Adrenal gland (tissue), 9 donors: ENCODE measurements at regions not wholly inside any gene's neighbourhood (a gene's known extent, or its start where the extent isn't known, plus 50 kb on each side); places are given as distances from the start of the nearest gene placed in this dataset.
"Not testable (repeated sequence)": the region's sequence is repeated elsewhere in the genome, so short reads cannot be mapped to it uniquely, and the experiment has no call there.

Experiments
- DNase-seq, 7 donors: peaks; one replicate each; pipeline ENCODE4 v3.0.0-alpha.2; 2019 to 2020
- H3K27ac ChIP-seq, 5 donors: fragments of 200-600 bp; sonication (generic) in 4 of 5; 1 replicate in 3 of 5; 2 replicates in 2 of 5; pipeline versions ENCODE4 v1.5.1 to v1.8.0; 2016 to 2020; ENCODE audit warnings: mild to moderate bottlenecking in 1 of 5
- H3K27me3 ChIP-seq: fragments of 200-600 bp; 2 replicates; pipeline ENCODE4 v1.8.0; 2021
- H3K36me3 ChIP-seq, 2 donors: fragments of 200-600 bp; replicated peaks in 1 of 2; 1 replicate in 1 of 2; 2 replicates in 1 of 2; pipeline versions ENCODE4 v1.5.1 to v1.8.0; 2018 to 2022
- H3K4me1 ChIP-seq, 2 donors: fragments of 200-600 bp; replicated peaks in 1 of 2; 1 replicate in 1 of 2; 2 replicates in 1 of 2; pipeline versions ENCODE4 v1.5.1 to v1.8.0; 2018 to 2021
- H3K4me3 ChIP-seq, 4 donors: fragments of 200-600 bp; sonication (generic) in 3 of 4; one replicate each; pipeline ENCODE4 v1.5.1; 2016 to 2018
- H3K9me3 ChIP-seq, 3 donors: fragments of 200-600 bp; sonication (generic) in 1 of 3; replicated peaks in 1 of 3; 1 replicate in 2 of 3; 2 replicates in 1 of 3; pipeline versions ENCODE4 v1.5.1 to v1.8.0; 2016 to 2021
- CTCF ChIP-seq, 6 experiments: fragments of 450-650 bp in 4 of 6; fragments of 200-600 bp in 2 of 6; sonication (generic) in 1 of 6; IDR thresholded peaks; 1 replicate in 5 of 6; 2 replicates in 1 of 6; pipeline versions ENCODE4 v1.5.1 to v1.8.0; 2016 to 2021; ENCODE audit warnings: antibody characterized with exemption in 6 of 6, mild to moderate bottlenecking in 2 of 6, moderate library complexity in 1 of 6
- POLR2A ChIP-seq, 2 donors: fragments of 450-650 bp; IDR thresholded peaks; one replicate each; pipeline ENCODE4 v1.6.1; 2017; ENCODE audit warnings: antibody characterized with exemption in 2 of 2, mild to moderate bottlenecking in 2 of 2, moderate library complexity in 1 of 2
- WGBS, 4 donors: extraction: QIAGEN DNeasy Blood & Tissue Kit in 2 of 4; methylation state at CpG; one replicate each; pipeline versions ENCODE4 v1.1.5 to v1.1.7; 2013 to 2017; 5-methylcytosine and 5-hydroxymethylcytosine counted together
- intact Hi-C, 2 donors: fragments of 100-400 bp; cut with DNase I; formaldehyde crosslinking; loops; one replicate each; pipeline versions ENCODE4 v1.14.1 to v1.15.0; 2022 to 2023
- donor health status: healthy with polysubstance abuse.
- donor health status: Bipolar disorder and iron deficiency.
- donor health status: DM: yes; HTN: yes; CAD: no.
- donor health status: DM: no; HTN: no; CAD: no.
- donor health status: DM: no; HTN: no; CAD: no.

- WGBS, 4 donors, result 46 to 68% (median 65%) methylated on average over 8 of the region's 8 CpGs
- TF ChIP-seq POLR2A (IDR thresholded peaks at IDR 0.05) (no peak), CTCF (IDR thresholded peaks at IDR 0.05) (no peak)
- H3K36me3 ChIP-seq, result no peaks in the 10 kb centered on the region
- no peaks in the 10 kb centered on the region for H3K9me3 ChIP-seq
- H3K4me3 ChIP-seq, result no peak overlapping the region
- intact Hi-C loops, result no loop called here
- no peak for DNase-seq
- H3K27me3 ChIP-seq, result no peaks in the 10 kb centered on the region
- H3K27ac ChIP-seq, result no peak overlapping the region
- no peaks in the 10 kb centered on the region for H3K4me1 ChIP-seq
These were observed 543.5 kb upstream of the SALL3 start for GRCh38 chr18:78436110-78436509.

DNA sequence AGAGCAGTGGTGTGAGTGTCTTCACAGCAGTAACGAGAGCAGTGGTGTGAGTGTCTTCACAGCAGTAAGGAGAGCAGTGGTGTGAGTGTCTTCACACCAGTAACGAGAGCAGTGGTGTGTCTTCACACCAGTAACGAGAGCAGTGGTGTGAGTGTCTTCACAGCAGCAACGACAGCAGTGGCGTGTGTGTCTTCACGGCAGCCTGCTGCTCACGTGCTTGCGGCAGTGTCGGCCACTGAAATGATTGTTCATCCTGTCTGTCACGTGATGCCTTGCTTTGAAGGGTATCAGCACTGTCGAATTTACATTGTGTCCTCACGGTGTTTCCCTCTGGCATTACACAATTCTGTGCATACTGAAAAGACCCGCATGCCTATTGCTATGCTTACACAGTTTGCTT, 541.4 kb upstream of the SALL3 start:
- DNase-seq, result not testable (repeated sequence)
- WGBS, 4 donors, result 81 to 86% (median 85%) methylated on average over 13 of the region's 13 CpGs

DNA sequence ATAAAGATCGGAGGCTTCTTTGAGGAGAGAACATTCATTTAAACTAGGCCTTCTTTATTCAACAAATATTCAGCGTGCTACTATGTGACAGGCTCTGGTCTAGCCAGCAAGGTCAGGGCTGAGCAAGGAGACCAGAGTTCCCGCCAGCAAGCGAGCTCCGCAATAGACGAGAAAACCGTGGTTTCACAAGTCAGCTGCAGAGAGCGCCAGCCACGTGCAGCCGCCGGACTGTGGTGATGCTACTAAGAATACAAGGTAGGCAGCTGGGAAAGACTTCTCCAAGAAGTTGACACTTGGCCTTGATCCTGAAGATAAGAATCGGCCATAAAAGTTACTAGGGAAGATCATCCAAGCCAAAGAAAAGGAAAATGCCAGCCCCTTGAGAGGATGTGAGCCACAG, 533.7 kb upstream of the SALL3 start:
- TF ChIP-seq CTCF (IDR thresholded peaks at IDR 0.05), result no peak
- TF ChIP-seq POLR2A (IDR thresholded peaks at IDR 0.05), result no peak
- no peaks in the 10 kb centered on the region for H3K4me1 ChIP-seq
- intact Hi-C loops, result no loop called here
- H3K27me3 ChIP-seq, result no peaks in the 10 kb centered on the region
- no peak for DNase-seq
- no peaks in the 10 kb centered on the region for H3K9me3 ChIP-seq
- H3K4me3 ChIP-seq, result no peak overlapping the region
- H3K27ac ChIP-seq, result no peak overlapping the region
- no peaks in the 10 kb centered on the region for H3K36me3 ChIP-seq
- WGBS, 4 donors, result 78 to 88% (median 80%) methylated on average over 12 of the region's 12 CpGs

More for the DNA sequence above, 541.4 kb upstream of the SALL3 start:
- H3K27me3 ChIP-seq, H3K36me3 ChIP-seq, H3K9me3 ChIP-seq, intact Hi-C loops, H3K4me1 ChIP-seq, H3K4me3 ChIP-seq, H3K27ac ChIP-seq: not testable (repeated sequence)

- DNase-seq, result no peak
- 34 to 46% (median 38%) methylated on average over 4 of the region's 4 CpGs for WGBS, 4 donors
- H3K36me3 ChIP-seq, result no peaks in the 10 kb centered on the region
- no peaks in the 10 kb centered on the region for H3K9me3 ChIP-seq
- H3K4me1 ChIP-seq, result no peaks in the 10 kb centered on the region
- TF ChIP-seq CTCF (IDR thresholded peaks at IDR 0.05), result no peak
- no peak for TF ChIP-seq POLR2A (IDR thresholded peaks at IDR 0.05)
- no peak overlapping the region for H3K4me3 ChIP-seq
- H3K27me3 ChIP-seq, result no peaks in the 10 kb centered on the region
- H3K27ac ChIP-seq, result no peak overlapping the region
- intact Hi-C loops, result no loop called here
These were observed 532.4 kb upstream of the SALL3 start for GRCh38 chr18:78447211-78447610.

- 56 to 75% (median 64%) methylated on average over 2 to 5 of the region's 5 CpGs for WGBS, 4 donors
- H3K27ac ChIP-seq, result no peak overlapping the region
- intact Hi-C loops, result no loop called here
- no peaks in the 10 kb centered on the region for H3K9me3 ChIP-seq
- no peaks in the 10 kb centered on the region for H3K36me3 ChIP-seq
- H3K4me3 ChIP-seq, result no peak overlapping the region
- TF ChIP-seq CTCF (IDR thresholded peaks at IDR 0.05) (no peak), POLR2A (IDR thresholded peaks at IDR 0.05) (no peak)
- no peak for DNase-seq
- no peaks in the 10 kb centered on the region for H3K27me3 ChIP-seq
- no peaks in the 10 kb centered on the region for H3K4me1 ChIP-seq
These were observed 531.5 kb upstream of the SALL3 start for GRCh38 chr18:78448106-78448505.
